Choroid plexus epithelial cell (primary cell): ENCODE measurements at regions not wholly inside any gene's neighbourhood (a gene's known extent, or its start where the extent isn't known, plus 50 kb on each side); places are given as distances from the start of the nearest gene placed in this dataset.

Source experiments
- DNase-seq: peaks from one replicate; pipeline ENCODE4 v3.0.0-alpha.2; 2010; ENCODE audit warnings: low read depth
- H3K4me3 ChIP-seq: 2 replicates; pipeline ENCODE4 v1.5.1; 2011; ENCODE audit warnings: low read depth, mild to moderate bottlenecking, control low read depth, low read length, moderate library complexity
- CTCF ChIP-seq: conservative IDR thresholded peaks from 2 replicates; pipeline ENCODE4 v1.5.1; 2011; ENCODE audit warnings: low read depth, mild to moderate bottlenecking, control low read depth, inconsistent platforms, low read length, moderate library complexity

DNA sequence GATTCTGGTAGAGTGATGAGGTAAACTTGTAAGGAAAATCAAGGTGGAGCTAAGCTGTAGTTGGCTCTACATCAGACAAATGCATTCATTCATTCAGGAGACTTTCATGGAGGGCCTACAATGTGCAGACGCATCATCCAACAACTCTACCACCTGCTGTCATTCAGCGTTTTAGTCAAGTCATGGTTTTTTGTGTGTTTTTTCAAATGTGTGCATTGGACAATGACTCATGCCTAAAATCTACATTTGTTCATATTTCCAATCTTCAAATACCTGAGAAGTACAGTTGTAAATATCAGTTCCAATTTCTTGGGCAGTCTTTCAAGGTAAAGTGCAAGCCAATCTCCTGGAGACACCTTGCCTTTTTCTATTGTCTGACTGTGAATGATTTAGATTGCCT, 108.0 kb upstream of the LGALSL start:
- TF ChIP-seq CTCF, result no peak
- DNase-seq, result no peak
- H3K4me3 ChIP-seq, result no peak overlapping the region

- DNase-seq, result no peak
- no peak for TF ChIP-seq CTCF
- no peak overlapping the region for H3K4me3 ChIP-seq
Measured at GRCh38 chr2:64348386-64349130, 105.4 kb upstream of the LGALSL start.

GRCh38 chr2:64349131-64349530, 104.8 kb upstream of the LGALSL start:
- no peak for TF ChIP-seq CTCF
- no peak for DNase-seq
- no peak overlapping the region for H3K4me3 ChIP-seq

- no peak for DNase-seq
- no peak for TF ChIP-seq CTCF
- H3K4me3 ChIP-seq, result no peak overlapping the region
Measured at GRCh38 chr2:64350996-64351395, 103.0 kb upstream of the LGALSL start.

- H3K4me3 ChIP-seq, result no peak overlapping the region
- TF ChIP-seq CTCF, result no peak
- DNase-seq, result no peak
Measured at GRCh38 chr2:64352292-64352691, 101.7 kb upstream of the LGALSL start.

- DNase-seq, result peak; percentile 54
- H3K4me3 ChIP-seq, result no peak overlapping the region
- no peak for TF ChIP-seq CTCF
Measured at GRCh38 chr2:64354857-64355680, 98.9 kb upstream of the LGALSL start.

- H3K4me3 ChIP-seq, result no peak overlapping the region
- TF ChIP-seq CTCF, result no peak
- DNase-seq, result no peak
Measured at GRCh38 chr2:64356906-64357305, 97.1 kb upstream of the LGALSL start.
